IMR-90 (cell line): ENCODE measurements at regions not wholly inside any gene's neighbourhood (a gene's known extent, or its start where the extent isn't known, plus 50 kb on each side); places are given as distances from the start of the nearest gene placed in this dataset.

Source experiments
- CEBPB ChIP-seq: IDR thresholded peaks from 2 replicates; pipeline ENCODE4 v1.6.1; 2012; ENCODE audit warnings: low read depth, low read length, improper control_type of control experiment
- CHD1 ChIP-seq: IDR thresholded peaks from 2 replicates; pipeline ENCODE4 v1.6.1; 2012; ENCODE audit warnings: low read depth, low read length, improper control_type of control experiment
- CTCF ChIP-seq: conservative IDR thresholded peaks from 2 replicates; pipeline ENCODE4 v1.5.1; 2012; ENCODE audit warnings: mild to moderate bottlenecking, low read depth, low read length, improper control_type of control experiment
- FOS ChIP-seq: fragments of 150-350 bp; IDR thresholded peaks from 2 replicates; pipeline ENCODE4 v1.6.1; 2016; ENCODE audit warnings: low read depth, low read length
- MAFK ChIP-seq: IDR thresholded peaks from 2 replicates; pipeline ENCODE4 v1.6.1; 2012; ENCODE audit warnings: low read depth, low read length, improper control_type of control experiment
- MXI1 ChIP-seq: IDR thresholded peaks from 2 replicates; pipeline ENCODE4 v1.6.1; 2012; ENCODE audit warnings: low read depth, mild to moderate bottlenecking, low read length, moderate library complexity, borderline replicate concordance
- POLR2A ChIP-seq: IDR thresholded peaks from 2 replicates; pipeline ENCODE4 v1.6.1; 2012; ENCODE audit warnings: mild to moderate bottlenecking, low read depth, low read length
- RCOR1 ChIP-seq: IDR thresholded peaks from 2 replicates; pipeline ENCODE4 v1.6.1; 2012; ENCODE audit warnings: mild to moderate bottlenecking, low read length, improper control_type of control experiment; ENCODE audit not compliant: insufficient replicate concordance
- SMC3 ChIP-seq: fragments of 150-350 bp; IDR thresholded peaks from 2 replicates; pipeline ENCODE4 v1.6.1; 2016; ENCODE audit warnings: low read depth, mild to moderate bottlenecking, antibody characterized with exemption, low read length, moderate library complexity

GRCh38 chr6:47146431-47147174 is 104.5 kb upstream of the ADGRF1 start:
- TF ChIP-seq CHD1 (no peak), CEBPB (no peak), CTCF (no peak), POLR2A (no peak), MAFK (no peak), MXI1 (no peak), FOS (no peak), SMC3 (no peak), RCOR1 (no peak)
